ENCODE measurements at regions not wholly inside any gene's neighbourhood (a gene's known extent, or its start where the extent isn't known, plus 50 kb on each side); places are given as distances from the start of the nearest gene placed in this dataset.

- Histone ChIP-seq H3K79me2 (no peaks in the 10 kb centered on the region), H3K9me3 (ENCODE audit: control insufficient read depth, low read length) (no peaks in the 10 kb centered on the region), H3K9ac (no peak overlapping the region), H3K4me1 (no peaks in the 10 kb centered on the region), H2AFZ (no peak overlapping the region), H3K4me2 (ENCODE audit: low read length) (no peak overlapping the region), H3K36me3 (ENCODE audit: control insufficient read depth, insufficient read depth, low read length) (no peaks in the 10 kb centered on the region), H3K27me3 (ENCODE audit: control insufficient read depth, insufficient read depth, low read length) (no peaks in the 10 kb centered on the region), H3K4me3 (ENCODE audit: low read depth, low read length) (no peak overlapping the region), H3K27ac (no peak overlapping the region)
- no peak for TF ChIP-seq CTCF (IDR thresholded peaks at IDR 0.05)
Observed at GRCh38 chr1:60747353-60747752, 335.0 kb upstream of the NFIA start.

GRCh38 chr1:60746278-60746791, 336.0 kb upstream of the NFIA start:
- Histone ChIP-seq H3K9me3 (ENCODE audit: control insufficient read depth, low read length) (no peaks in the 10 kb centered on the region), H3K79me2 (no peaks in the 10 kb centered on the region), H3K27ac (no peak overlapping the region), H3K4me1 (no peaks in the 10 kb centered on the region), H3K4me3 (ENCODE audit: low read depth, low read length) (no peak overlapping the region), H3K4me2 (ENCODE audit: low read length) (no peak overlapping the region), H3K9ac (no peak overlapping the region), H3K27me3 (ENCODE audit: control insufficient read depth, insufficient read depth, low read length) (no peaks in the 10 kb centered on the region), H2AFZ (no peak overlapping the region), H3K36me3 (ENCODE audit: control insufficient read depth, insufficient read depth, low read length) (no peaks in the 10 kb centered on the region)
- TF ChIP-seq CTCF (IDR thresholded peaks at IDR 0.05) = no peak

DNA sequence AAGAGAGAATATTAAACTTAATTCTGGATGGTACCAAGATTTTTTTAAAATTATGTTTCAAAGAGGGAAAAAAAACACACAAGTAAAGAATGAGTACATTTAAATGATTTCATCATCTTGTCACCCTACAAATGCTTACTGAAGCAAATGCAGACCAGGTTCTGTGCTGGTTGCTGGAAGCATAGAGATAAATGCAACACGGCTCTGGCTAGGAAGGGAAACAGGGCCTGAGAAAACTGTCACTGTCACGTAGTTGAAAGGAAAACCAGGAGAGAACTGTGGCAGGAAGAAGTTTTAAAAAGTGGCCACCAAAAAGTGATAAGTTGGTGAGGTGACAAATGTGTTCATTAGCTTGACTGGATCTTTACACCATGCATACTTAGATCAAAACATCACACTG, 336.9 kb upstream of the NFIA start:
- Histone ChIP-seq H3K4me2 (ENCODE audit: low read length) (no peak overlapping the region), H3K27me3 (ENCODE audit: control insufficient read depth, insufficient read depth, low read length) (no peaks in the 10 kb centered on the region), H2AFZ (no peak overlapping the region), H3K36me3 (ENCODE audit: control insufficient read depth, insufficient read depth, low read length) (no peaks in the 10 kb centered on the region), H3K4me3 (ENCODE audit: low read depth, low read length) (no peak overlapping the region), H3K9ac (no peak overlapping the region), H3K4me1 (no peaks in the 10 kb centered on the region), H3K9me3 (ENCODE audit: control insufficient read depth, low read length) (no peaks in the 10 kb centered on the region), H3K27ac (no peak overlapping the region), H3K79me2 (no peaks in the 10 kb centered on the region)
- TF ChIP-seq CTCF (IDR thresholded peaks at IDR 0.05) = no peak

DNA sequence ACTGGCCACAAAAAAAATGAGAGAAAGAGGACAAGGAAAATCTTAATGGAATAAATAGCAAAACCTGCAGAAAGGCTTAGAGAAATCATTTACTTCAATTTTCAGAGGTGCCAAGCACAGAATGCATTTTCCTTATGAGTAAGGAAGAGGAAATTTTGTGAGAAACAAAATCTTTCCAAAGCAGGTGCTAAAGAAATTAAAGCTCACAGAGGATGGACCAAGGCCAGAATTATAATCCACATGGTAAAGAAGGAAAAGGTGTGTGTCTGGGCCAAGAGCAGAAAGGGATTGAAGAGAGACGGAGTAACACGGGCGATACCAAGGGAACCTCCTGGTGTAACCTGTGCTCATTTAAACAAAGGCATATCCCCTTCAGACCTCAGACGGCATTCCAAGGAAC, 340.0 kb upstream of the NFIA start:
- no peaks in the 10 kb centered on the region for H3K79me2 ChIP-seq
- H3K9me3 ChIP-seq (ENCODE audit: control insufficient read depth, low read length) = no peaks in the 10 kb centered on the region
- no peak for TF ChIP-seq CTCF (IDR thresholded peaks at IDR 0.05)
- no peaks in the 10 kb centered on the region for H3K36me3 ChIP-seq (ENCODE audit: control insufficient read depth, insufficient read depth, low read length)
- no peak overlapping the region for H3K4me2 ChIP-seq (ENCODE audit: low read length)
- no peaks in the 10 kb centered on the region for H3K4me1 ChIP-seq
- H3K9ac ChIP-seq = no peak overlapping the region
- no peak overlapping the region for H3K4me3 ChIP-seq (ENCODE audit: low read depth, low read length)
- no peak overlapping the region for H3K27ac ChIP-seq
- no peak overlapping the region for H2AFZ ChIP-seq
- H3K27me3 ChIP-seq (ENCODE audit: control insufficient read depth, insufficient read depth, low read length) = no peaks in the 10 kb centered on the region

DNA sequence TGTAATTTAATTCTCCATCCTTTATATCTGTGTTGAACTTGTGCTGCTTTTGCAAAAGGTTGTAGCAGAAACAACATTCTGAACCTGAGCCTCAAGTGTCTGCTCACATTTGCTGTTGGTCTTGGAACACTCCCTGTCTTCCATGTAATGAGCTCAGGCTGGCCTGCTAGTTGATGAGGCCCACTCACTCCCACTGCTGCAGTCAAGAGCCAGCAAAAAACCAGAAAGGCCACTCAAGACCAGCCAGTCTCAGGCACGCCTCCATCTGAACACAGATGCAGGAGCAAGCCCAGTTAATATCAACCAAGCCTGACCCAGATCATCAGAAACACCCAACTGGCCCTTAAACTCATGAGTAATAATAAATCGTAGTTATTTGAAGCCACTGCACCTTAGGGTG, 342.2 kb upstream of the NFIA start:
- TF ChIP-seq CTCF (IDR thresholded peaks at IDR 0.05) = no peak

More for the DNA sequence above, 342.2 kb upstream of the NFIA start:
- no peak overlapping the region for H3K4me2 ChIP-seq (ENCODE audit: low read length)
- no peak overlapping the region for H2AFZ ChIP-seq
- H3K4me1 ChIP-seq = no peaks in the 10 kb centered on the region
- no peaks in the 10 kb centered on the region for H3K27me3 ChIP-seq (ENCODE audit: control insufficient read depth, insufficient read depth, low read length)
- no peaks in the 10 kb centered on the region for H3K36me3 ChIP-seq (ENCODE audit: control insufficient read depth, insufficient read depth, low read length)
- no peak overlapping the region for H3K9ac ChIP-seq
- H3K4me3 ChIP-seq (ENCODE audit: low read depth, low read length) = no peak overlapping the region
- no peak overlapping the region for H3K27ac ChIP-seq
- H3K79me2 ChIP-seq = no peaks in the 10 kb centered on the region
- no peaks in the 10 kb centered on the region for H3K9me3 ChIP-seq (ENCODE audit: control insufficient read depth, low read length)
